Choroid plexus epithelial cell (primary cell): ENCODE measurements at regions not wholly inside any gene's neighbourhood (a gene's known extent, or its start where the extent isn't known, plus 50 kb on each side); places are given as distances from the start of the nearest gene placed in this dataset.

Experiments
- DNase-seq: peaks from one replicate; pipeline ENCODE4 v3.0.0-alpha.2; 2010; ENCODE audit warnings: low read depth
- H3K4me3 ChIP-seq: 2 replicates; pipeline ENCODE4 v1.5.1; 2011; ENCODE audit warnings: low read depth, mild to moderate bottlenecking, control low read depth, low read length, moderate library complexity
- CTCF ChIP-seq: conservative IDR thresholded peaks from 2 replicates; pipeline ENCODE4 v1.5.1; 2011; ENCODE audit warnings: low read depth, mild to moderate bottlenecking, control low read depth, inconsistent platforms, low read length, moderate library complexity

- TF ChIP-seq CTCF: no peak
- no peak for DNase-seq
- H3K4me3 ChIP-seq: no peak overlapping the region
Measured at GRCh38 chr12:105622846-105623736, 292.6 kb downstream of the C12orf75 start.

- DNase-seq: no peak
- no peak overlapping the region for H3K4me3 ChIP-seq
- no peak for TF ChIP-seq CTCF
Measured at GRCh38 chr12:105626653-105627052, 296.2 kb downstream of the C12orf75 start.

- DNase-seq: no peak
- H3K4me3 ChIP-seq: no peak overlapping the region
- TF ChIP-seq CTCF: no peak
Measured at GRCh38 chr12:105637470-105637869, 307.0 kb downstream of the C12orf75 start.

GRCh38 chr12:105640761-105641160, 310.3 kb downstream of the C12orf75 start:
- DNase-seq: no peak
- H3K4me3 ChIP-seq: no peak overlapping the region
- TF ChIP-seq CTCF: no peak

- TF ChIP-seq CTCF: no peak
- H3K4me3 ChIP-seq: no peak overlapping the region
- DNase-seq: peak; percentile 5
Measured at GRCh38 chr12:105641749-105642148, 311.3 kb downstream of the C12orf75 start.

GRCh38 chr12:105644770-105645169, 314.3 kb downstream of the C12orf75 start:
- DNase-seq: no peak
- TF ChIP-seq CTCF: no peak
- H3K4me3 ChIP-seq: no peak overlapping the region

GRCh38 chr12:105654606-105655005, 324.1 kb downstream of the C12orf75 start:
- no peak overlapping the region for H3K4me3 ChIP-seq
- DNase-seq: no peak
- TF ChIP-seq CTCF: no peak
